Activated gamma-delta T cell treated with Interleukin-2 at 50 U/mL for 16 hours (primary cell): ENCODE measurements at regions not wholly inside any gene's neighbourhood (a gene's known extent, or its start where the extent isn't known, plus 50 kb on each side); places are given as distances from the start of the nearest gene placed in this dataset.

ENCODE experiments used
- DNase-seq: peaks from one replicate; pipeline ENCODE4 v3.0.0-alpha.2; 2020

GRCh38 chr2:217467331-217467730, 535.5 kb downstream of the TNS1 start:
- DNase-seq, result no peak

- no peak for DNase-seq
Observed at GRCh38 chr2:217466805-217467204, 536.0 kb downstream of the TNS1 start.

GRCh38 chr2:217466104-217466503, 536.7 kb downstream of the TNS1 start:
- DNase-seq, result no peak

- no peak for DNase-seq
Observed at GRCh38 chr2:217465100-217465499, 537.7 kb downstream of the TNS1 start.

GRCh38 chr2:217463402-217464075, 539.3 kb downstream of the TNS1 start:
- no peak for DNase-seq

- no peak for DNase-seq
Observed at GRCh38 chr2:217462121-217462520, 540.7 kb downstream of the TNS1 start.

- DNase-seq, result no peak
Observed at GRCh38 chr2:217461674-217462073, 541.1 kb downstream of the TNS1 start.

- DNase-seq, result no peak
Observed at GRCh38 chr2:217459680-217460405, 543.0 kb downstream of the TNS1 start.

GRCh38 chr2:217459016-217459415, 543.8 kb downstream of the TNS1 start:
- DNase-seq, result no peak

- DNase-seq, result no peak
Observed at GRCh38 chr2:217456016-217456415, 546.8 kb downstream of the TNS1 start.

GRCh38 chr2:217452928-217453327, 549.9 kb downstream of the TNS1 start:
- DNase-seq, result no peak

GRCh38 chr2:217451666-217452065, 551.1 kb downstream of the TNS1 start:
- DNase-seq, result no peak

GRCh38 chr2:217449444-217449843, 553.4 kb downstream of the TNS1 start:
- DNase-seq, result no peak

- no peak for DNase-seq
Observed at GRCh38 chr2:217448860-217449259, 553.9 kb downstream of the TNS1 start.

- DNase-seq, result no peak
Observed at GRCh38 chr2:217445723-217446122, 557.1 kb downstream of the TNS1 start.

GRCh38 chr2:217444932-217445331, 557.9 kb downstream of the TNS1 start:
- DNase-seq, result no peak

- no peak for DNase-seq
Observed at GRCh38 chr2:217444509-217444908, 558.3 kb downstream of the TNS1 start.

GRCh38 chr2:217443601-217444000, 559.2 kb downstream of the TNS1 start:
- no peak for DNase-seq

GRCh38 chr2:217440000-217440399, 562.8 kb downstream of the TNS1 start:
- no peak for DNase-seq

- no peak for DNase-seq
Observed at GRCh38 chr2:217438821-217439220, 564.0 kb downstream of the TNS1 start.

- DNase-seq, result no peak
Observed at GRCh38 chr2:217438136-217438535, 564.7 kb downstream of the TNS1 start.

- DNase-seq, result no peak
Observed at GRCh38 chr2:217437290-217437870, 565.4 kb downstream of the TNS1 start.

- DNase-seq, result no peak
Observed at GRCh38 chr2:217436386-217436785, 566.4 kb downstream of the TNS1 start.
